ENCODE measurements at regions not wholly inside any gene's neighbourhood (a gene's known extent, or its start where the extent isn't known, plus 50 kb on each side); places are given as distances from the start of the nearest gene placed in this dataset.

GRCh38 chr7:136585954-136586670 lies 282.3 kb upstream of the CHRM2 start:
- in situ Hi-C loops (cut with HindIII; ENCODE audit: low sequenced_read_pairs): no loop called here
- DNase-seq (ENCODE audit: low spot score): no peak

GRCh38 chr7:136566491-136566890 lies 302.0 kb upstream of the CHRM2 start:
- DNase-seq (ENCODE audit: low spot score): no peak
- in situ Hi-C loops (cut with HindIII; ENCODE audit: low sequenced_read_pairs): no loop called here

GRCh38 chr7:136555933-136556332 lies 312.5 kb upstream of the CHRM2 start:
- no peak for DNase-seq (ENCODE audit: low spot score)
- in situ Hi-C loops (cut with HindIII; ENCODE audit: low sequenced_read_pairs): no loop called here

- no peak for DNase-seq (ENCODE audit: low spot score)
- in situ Hi-C loops (cut with HindIII; ENCODE audit: low sequenced_read_pairs): no loop called here
Observed at GRCh38 chr7:136551618-136552017, 316.8 kb upstream of the CHRM2 start.

- DNase-seq (ENCODE audit: low spot score): no peak
- in situ Hi-C loops (cut with HindIII; ENCODE audit: low sequenced_read_pairs): no loop called here
Observed at GRCh38 chr7:136549756-136550155, 318.7 kb upstream of the CHRM2 start.

GRCh38 chr7:136533732-136534131 lies 334.7 kb upstream of the CHRM2 start:
- DNase-seq (ENCODE audit: low spot score): no peak
- in situ Hi-C loops (cut with HindIII; ENCODE audit: low sequenced_read_pairs): no loop called here

GRCh38 chr7:136530831-136531230 lies 337.6 kb upstream of the CHRM2 start:
- in situ Hi-C loops (cut with HindIII; ENCODE audit: low sequenced_read_pairs): no loop called here

GRCh38 chr7:136528329-136528728 lies 340.1 kb upstream of the CHRM2 start:
- in situ Hi-C loops (cut with HindIII; ENCODE audit: low sequenced_read_pairs): no loop called here
- DNase-seq (ENCODE audit: low spot score): no peak

More at GRCh38 chr7:136530831-136531230, 337.6 kb upstream of the CHRM2 start:
- no peak for DNase-seq (ENCODE audit: low spot score)

GRCh38 chr7:136527554-136527953 lies 340.9 kb upstream of the CHRM2 start:
- in situ Hi-C loops (cut with HindIII; ENCODE audit: low sequenced_read_pairs): no loop called here
- DNase-seq (ENCODE audit: low spot score): no peak

GRCh38 chr7:136526408-136527105 lies 341.9 kb upstream of the CHRM2 start:
- in situ Hi-C loops (cut with HindIII; ENCODE audit: low sequenced_read_pairs): no loop called here
- no peak for DNase-seq (ENCODE audit: low spot score)

GRCh38 chr7:136523571-136523970 lies 344.9 kb upstream of the CHRM2 start:
- in situ Hi-C loops (cut with HindIII; ENCODE audit: low sequenced_read_pairs): no loop called here
- no peak for DNase-seq (ENCODE audit: low spot score)

GRCh38 chr7:136517971-136518370 lies 350.5 kb upstream of the CHRM2 start:
- DNase-seq (ENCODE audit: low spot score): no peak
- in situ Hi-C loops (cut with HindIII; ENCODE audit: low sequenced_read_pairs): no loop called here

- in situ Hi-C loops (cut with HindIII; ENCODE audit: low sequenced_read_pairs): no loop called here
- DNase-seq (ENCODE audit: low spot score): no peak
Observed at GRCh38 chr7:136514776-136515175, 353.7 kb upstream of the CHRM2 start.

GRCh38 chr7:136513744-136514143 lies 354.7 kb upstream of the CHRM2 start:
- DNase-seq (ENCODE audit: low spot score): no peak
- in situ Hi-C loops (cut with HindIII; ENCODE audit: low sequenced_read_pairs): no loop called here

- peak; percentile 4 for DNase-seq (ENCODE audit: low spot score)
- in situ Hi-C loops (cut with HindIII; ENCODE audit: low sequenced_read_pairs): no loop called here
Observed at GRCh38 chr7:136509466-136509865, 359.0 kb upstream of the CHRM2 start.

- in situ Hi-C loops (cut with HindIII; ENCODE audit: low sequenced_read_pairs): no loop called here
Observed at GRCh38 chr7:136502162-136502561, 366.3 kb upstream of the CHRM2 start.

GRCh38 chr7:136501151-136501550 lies 367.3 kb upstream of the CHRM2 start:
- in situ Hi-C loops (cut with HindIII; ENCODE audit: low sequenced_read_pairs): no loop called here

More at GRCh38 chr7:136502162-136502561, 366.3 kb upstream of the CHRM2 start:
- no peak for DNase-seq (ENCODE audit: low spot score)

GRCh38 chr7:136496551-136496950 lies 371.9 kb upstream of the CHRM2 start:
- no peak for DNase-seq (ENCODE audit: low spot score)
- in situ Hi-C loops (cut with HindIII; ENCODE audit: low sequenced_read_pairs): no loop called here

More at GRCh38 chr7:136501151-136501550, 367.3 kb upstream of the CHRM2 start:
- no peak for DNase-seq (ENCODE audit: low spot score)

- DNase-seq (ENCODE audit: low spot score): no peak
- in situ Hi-C loops (cut with HindIII; ENCODE audit: low sequenced_read_pairs): no loop called here
Observed at GRCh38 chr7:136495081-136495480, 373.4 kb upstream of the CHRM2 start.

- in situ Hi-C loops (cut with HindIII; ENCODE audit: low sequenced_read_pairs): no loop called here
- no peak for DNase-seq (ENCODE audit: low spot score)
Observed at GRCh38 chr7:136492366-136492765, 376.1 kb upstream of the CHRM2 start.

GRCh38 chr7:136489808-136490207 lies 378.6 kb upstream of the CHRM2 start:
- in situ Hi-C loops (cut with HindIII; ENCODE audit: low sequenced_read_pairs): no loop called here
- no peak for DNase-seq (ENCODE audit: low spot score)

Data from G401 (cell line).